GM12874 (cell line): ENCODE measurements at regions not wholly inside any gene's neighbourhood (a gene's known extent, or its start where the extent isn't known, plus 50 kb on each side); places are given as distances from the start of the nearest gene placed in this dataset.

Experiments
- CTCF ChIP-seq: IDR thresholded peaks from 2 replicates; pipeline ENCODE4 v1.5.1; 2011; ENCODE audit warnings: low read depth, mild to moderate bottlenecking, control low read depth, low read length, moderate library complexity; ENCODE audit not compliant: insufficient read depth

- TF ChIP-seq CTCF, result no peak
These were observed 178.7 kb downstream of the MRPL39 start for GRCh38 chr21:25428537-25428936.

- TF ChIP-seq CTCF, result no peak
These were observed 179.5 kb downstream of the MRPL39 start for GRCh38 chr21:25427828-25428227.

GRCh38 chr21:25426580-25426979, 180.7 kb downstream of the MRPL39 start:
- no peak for TF ChIP-seq CTCF

- no peak for TF ChIP-seq CTCF
These were observed 182.1 kb downstream of the MRPL39 start for GRCh38 chr21:25425156-25425555.

GRCh38 chr21:25424634-25425033, 182.6 kb downstream of the MRPL39 start:
- no peak for TF ChIP-seq CTCF

- no peak for TF ChIP-seq CTCF
These were observed 183.2 kb downstream of the MRPL39 start for GRCh38 chr21:25424048-25424447.

GRCh38 chr21:25422610-25423608, 184.4 kb downstream of the MRPL39 start:
- no peak for TF ChIP-seq CTCF
